Esophagus squamous epithelium (tissue), 5 donors: ENCODE measurements at regions not wholly inside any gene's neighbourhood (a gene's known extent, or its start where the extent isn't known, plus 50 kb on each side); places are given as distances from the start of the nearest gene placed in this dataset.

Experiments used
- DNase-seq: peaks from one replicate; lab custom pipeline; 2025; lab: John Stamatoyannopoulos, UW
- H3K27ac ChIP-seq, 4 donors: fragments of 200-600 bp; sonication (generic); one replicate each; pipeline ENCODE4 v1.5.1; 2016 to 2019; ENCODE audit warnings: mild to moderate bottlenecking in 1 of 4
- H3K27me3 ChIP-seq, 4 donors: fragments of 200-600 bp; sonication (generic); 1 replicate in 3 of 4; 2 replicates in 1 of 4; pipeline versions ENCODE4 v1.5.1 to v1.6.0; 2017 to 2021; ENCODE audit warnings: antibody characterized with exemption in 1 of 4
- H3K36me3 ChIP-seq, 3 donors: fragments of 200-600 bp; sonication (generic); one replicate each; pipeline ENCODE4 v1.5.1; 2016 to 2019
- H3K4me1 ChIP-seq, 3 donors: fragments of 200-600 bp; sonication (generic); one replicate each; pipeline ENCODE4 v1.5.1; 2017 to 2019
- H3K4me3 ChIP-seq, 4 donors: fragments of 200-600 bp; sonication (generic); 1 replicate in 3 of 4; 2 replicates in 1 of 4; pipeline ENCODE4 v1.5.1; 2016 to 2019; ENCODE audit warnings: mild to moderate bottlenecking in 2 of 4, moderate library complexity in 1 of 4
- H3K9me3 ChIP-seq, 3 donors: fragments of 200-600 bp; sonication (generic); one replicate each; pipeline ENCODE4 v1.5.1; 2016 to 2019
- POLR2A ChIP-seq, 4 donors: fragments of 450-650 bp; IDR thresholded peaks; one replicate each; pipeline ENCODE4 v1.6.1; 2017; ENCODE audit warnings: antibody characterized with exemption in 4 of 4, mild to moderate bottlenecking in 4 of 4, moderate library complexity in 3 of 4
- WGBS, 2 donors: methylation state at CpG; one replicate each; pipeline ENCODE4 v1.1.5; 2018; 5-methylcytosine and 5-hydroxymethylcytosine counted together
- intact Hi-C: fragments of 100-400 bp; cut with DNase I; formaldehyde crosslinking; loops from one replicate; pipeline ENCODE4 v1.15.0; 2022
- TF ChIP-seq, protein P1 (sequence below), 6 experiments: fragments of 450-650 bp in 4 of 6; fragments of 200-600 bp in 2 of 6; sonication (generic) in 2 of 6; IDR thresholded peaks; one replicate each; pipeline ENCODE4 v1.5.1; 2016 to 2019; ENCODE audit warnings: antibody characterized with exemption in 6 of 6, mild to moderate bottlenecking in 4 of 6, moderate library complexity in 4 of 6
- donor health status: DM: yes; HTN: yes; CAD: no.

DNA sequence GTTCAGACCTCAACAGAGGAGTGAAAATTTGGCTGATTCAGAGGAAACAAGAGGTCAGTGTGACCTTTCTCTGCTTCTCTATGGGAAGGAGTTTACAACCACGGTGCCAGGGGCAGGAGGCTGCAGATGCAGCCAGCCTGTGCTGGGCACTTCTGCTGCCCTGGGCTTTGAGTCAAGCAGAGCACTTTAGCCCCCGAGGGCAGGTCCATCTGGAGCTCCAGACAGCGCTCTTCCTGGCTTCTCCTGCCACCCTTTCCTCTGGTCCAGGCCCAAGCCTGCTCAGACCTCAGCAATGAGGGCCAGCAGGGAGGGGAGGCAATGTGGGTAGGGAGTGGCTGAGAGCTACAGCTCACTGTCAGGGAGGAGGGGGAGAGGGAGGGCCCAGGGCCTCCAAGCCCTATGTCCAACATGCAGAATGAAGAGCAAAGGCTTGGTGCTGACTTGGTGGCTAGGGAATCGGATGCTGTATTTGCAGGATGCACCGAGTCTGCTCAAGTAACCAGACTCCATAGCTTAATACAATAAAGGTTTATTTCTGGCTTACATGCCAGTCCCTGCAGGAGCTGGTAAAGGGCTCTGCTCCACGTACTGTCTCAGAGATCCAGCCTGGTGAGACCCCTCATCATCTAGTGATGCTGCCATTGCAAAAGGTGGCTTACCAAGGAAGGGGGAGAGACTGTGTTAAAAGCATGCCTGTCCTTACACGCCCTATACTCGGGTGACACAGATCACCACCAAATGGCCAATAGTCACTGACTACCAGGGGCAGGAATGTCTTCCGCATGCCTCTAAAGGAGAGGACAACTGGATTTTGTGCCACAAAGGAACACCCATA, 481.6 kb downstream of the RPS24 start:
- TF ChIP-seq, protein P1, sequence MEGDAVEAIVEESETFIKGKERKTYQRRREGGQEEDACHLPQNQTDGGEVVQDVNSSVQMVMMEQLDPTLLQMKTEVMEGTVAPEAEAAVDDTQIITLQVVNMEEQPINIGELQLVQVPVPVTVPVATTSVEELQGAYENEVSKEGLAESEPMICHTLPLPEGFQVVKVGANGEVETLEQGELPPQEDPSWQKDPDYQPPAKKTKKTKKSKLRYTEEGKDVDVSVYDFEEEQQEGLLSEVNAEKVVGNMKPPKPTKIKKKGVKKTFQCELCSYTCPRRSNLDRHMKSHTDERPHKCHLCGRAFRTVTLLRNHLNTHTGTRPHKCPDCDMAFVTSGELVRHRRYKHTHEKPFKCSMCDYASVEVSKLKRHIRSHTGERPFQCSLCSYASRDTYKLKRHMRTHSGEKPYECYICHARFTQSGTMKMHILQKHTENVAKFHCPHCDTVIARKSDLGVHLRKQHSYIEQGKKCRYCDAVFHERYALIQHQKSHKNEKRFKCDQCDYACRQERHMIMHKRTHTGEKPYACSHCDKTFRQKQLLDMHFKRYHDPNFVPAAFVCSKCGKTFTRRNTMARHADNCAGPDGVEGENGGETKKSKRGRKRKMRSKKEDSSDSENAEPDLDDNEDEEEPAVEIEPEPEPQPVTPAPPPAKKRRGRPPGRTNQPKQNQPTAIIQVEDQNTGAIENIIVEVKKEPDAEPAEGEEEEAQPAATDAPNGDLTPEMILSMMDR (IDR thresholded peaks at IDR 0.05) = no peak
- TF ChIP-seq POLR2A (IDR thresholded peaks at IDR 0.05) = no peak
- intact Hi-C loops = no loop called here
- DNase-seq = no peak

DNA sequence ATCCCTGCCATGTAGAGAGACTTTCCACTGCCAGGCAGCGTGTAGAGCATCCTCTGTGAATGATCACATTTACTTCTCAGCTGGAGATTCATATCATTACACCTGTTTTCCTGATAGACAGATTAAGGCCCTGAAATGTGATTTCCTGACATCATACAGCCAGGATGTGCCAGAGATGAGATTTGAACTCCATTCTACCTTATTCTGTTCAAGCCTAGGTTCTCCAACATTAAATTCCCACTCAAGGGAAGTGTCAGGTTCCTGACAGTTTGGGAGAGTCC, 482.1 kb downstream of the RPS24 start:
- Histone ChIP-seq H3K36me3 (no peaks in the 10 kb centered on the region), H3K27me3 (no peaks in the 10 kb centered on the region), H3K4me3 (no peak overlapping the region), H3K4me1 (peaks cover 0 to 37% (median 11%) of the 10 kb centered on the region in 3 donors), H3K9me3 (no peaks in the 10 kb centered on the region), H3K27ac (peak overlapping the region in 2 of 4 donors; percentile 18 to 44)
- TF ChIP-seq POLR2A (IDR thresholded peaks at IDR 0.05) = no peak
- TF ChIP-seq, protein P1 (IDR thresholded peaks at IDR 0.05) = no peak
- WGBS, 2 donors = 82 to 85% methylated on average over 1 of the region's 1 CpG
- intact Hi-C loops = no loop called here
- DNase-seq = no peak

More for the DNA sequence above, 481.6 kb downstream of the RPS24 start:
- H3K4me1 ChIP-seq = peaks cover 0 to 43% (median 11%) of the 10 kb centered on the region in 3 donors
- H3K4me3 ChIP-seq = no peak overlapping the region
- H3K36me3 ChIP-seq = no peaks in the 10 kb centered on the region
- no peaks in the 10 kb centered on the region for H3K9me3 ChIP-seq
- WGBS, 2 donors = 67% methylated on average over 4 to 7 of the region's 9 CpGs
- H3K27ac ChIP-seq = peak overlapping the region in 2 of 4 donors; percentile 18 to 44
- H3K27me3 ChIP-seq = no peaks in the 10 kb centered on the region

DNA sequence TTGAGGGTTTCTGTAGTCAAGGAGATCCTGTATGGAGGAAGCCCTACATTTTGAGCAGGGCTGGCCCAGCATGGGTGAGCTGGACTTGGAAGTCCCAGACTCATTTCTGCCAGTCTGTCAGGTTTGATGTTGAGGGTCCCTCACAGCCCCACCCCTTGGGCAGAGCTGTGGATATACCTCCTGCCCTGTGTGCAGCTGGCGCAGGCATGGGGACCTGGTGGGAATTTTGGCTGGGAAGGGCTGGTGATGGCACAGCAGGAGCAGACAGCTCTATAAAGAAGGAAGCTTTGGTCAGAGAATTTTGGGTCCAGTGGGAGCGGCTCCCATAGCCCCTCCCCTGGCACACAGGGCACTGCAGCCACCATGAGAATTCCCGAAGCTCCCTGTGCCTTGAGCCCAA, 482.6 kb downstream of the RPS24 start:
- no peaks in the 10 kb centered on the region for H3K9me3 ChIP-seq
- H3K4me3 ChIP-seq = no peak overlapping the region
- no peak for TF ChIP-seq POLR2A (IDR thresholded peaks at IDR 0.05)
- TF ChIP-seq, protein P1 (IDR thresholded peaks at IDR 0.05) = no peak
- no peak for DNase-seq
- WGBS, 2 donors = 100% methylated on average over 1 of the region's 3 CpGs; no CpG with 5 or more reads in 1 of the 2 donors
- peak overlapping the region in 2 of 4 donors; percentile 4 to 17 for H3K27ac ChIP-seq
- intact Hi-C loops = no loop called here
- no peaks in the 10 kb centered on the region for H3K27me3 ChIP-seq
- peaks cover 0 to 33% (median 7%) of the 10 kb centered on the region in 3 donors for H3K4me1 ChIP-seq
- no peaks in the 10 kb centered on the region for H3K36me3 ChIP-seq

DNA sequence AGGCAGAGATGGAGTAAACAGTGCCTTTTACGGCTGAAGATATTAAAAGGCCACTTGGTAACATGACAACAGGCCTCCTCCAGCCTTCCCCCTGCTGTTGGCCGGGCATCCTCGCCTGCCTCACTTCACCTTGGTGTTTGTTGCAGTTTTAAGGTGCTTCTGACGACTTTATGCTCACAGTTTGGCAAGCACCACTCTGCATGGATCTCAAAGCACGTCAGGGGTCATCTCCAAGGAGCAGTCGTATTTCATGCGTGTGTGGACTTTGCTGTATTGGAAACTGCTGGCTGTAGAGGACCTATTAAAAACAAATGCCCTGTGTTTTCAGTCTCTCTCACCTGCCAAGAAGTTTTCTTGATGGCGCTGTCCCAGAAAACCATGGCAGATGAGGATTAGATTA, 483.1 kb downstream of the RPS24 start:
- Histone ChIP-seq H3K27me3 (no peaks in the 10 kb centered on the region), H3K4me1 (peaks cover 0 to 28% (median 6%) of the 10 kb centered on the region in 3 donors), H3K4me3 (no peak overlapping the region), H3K9me3 (no peaks in the 10 kb centered on the region), H3K27ac (peak overlapping the region in 1 of 4 donors; percentile 17), H3K36me3 (no peaks in the 10 kb centered on the region)
- no peak for DNase-seq
- 70 to 78% methylated on average over 8 of the region's 8 CpGs for WGBS, 2 donors
- intact Hi-C loops = no loop called here
- TF ChIP-seq, protein P1 (IDR thresholded peaks at IDR 0.05) = no peak
- no peak for TF ChIP-seq POLR2A (IDR thresholded peaks at IDR 0.05)

DNA sequence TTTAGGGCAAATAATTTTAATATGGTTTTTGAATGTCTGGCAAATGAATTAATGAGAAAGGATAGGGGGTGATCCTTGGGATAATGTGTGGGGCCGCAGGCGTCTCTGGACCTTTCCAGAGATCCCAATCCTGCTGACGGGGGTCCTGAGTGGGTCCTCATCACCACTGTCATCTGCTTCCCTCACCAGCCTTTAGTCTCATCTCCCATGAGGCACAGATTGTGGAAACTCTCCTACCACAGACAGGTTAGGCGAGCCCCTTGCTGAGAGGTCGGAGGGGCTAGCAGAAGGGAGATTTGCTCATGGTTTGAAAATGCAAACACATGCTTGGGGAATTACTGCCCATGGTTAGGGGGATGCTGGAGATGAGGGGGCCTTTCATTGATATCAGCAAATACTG, 484.6 kb downstream of the RPS24 start:
- no peak for DNase-seq
- WGBS, 2 donors = 67 to 82% methylated on average over 2 to 3 of the region's 5 CpGs
- intact Hi-C loops = no loop called here

More for the DNA sequence above, 484.6 kb downstream of the RPS24 start:
- no peaks in the 10 kb centered on the region for H3K27me3 ChIP-seq
- H3K9me3 ChIP-seq = no peaks in the 10 kb centered on the region
- TF ChIP-seq, protein P1 (IDR thresholded peaks at IDR 0.05) = no peak
- no peak for TF ChIP-seq POLR2A (IDR thresholded peaks at IDR 0.05)
- H3K4me3 ChIP-seq = no peak overlapping the region
- H3K36me3 ChIP-seq = no peaks in the 10 kb centered on the region
- peaks cover 0 to 22% (median 6%) of the 10 kb centered on the region in 3 donors for H3K4me1 ChIP-seq
- H3K27ac ChIP-seq = no peak overlapping the region
